ENCODE measurements at regions not wholly inside any gene's neighbourhood (a gene's known extent, or its start where the extent isn't known, plus 50 kb on each side); places are given as distances from the start of the nearest gene placed in this dataset.

GRCh38 chr6:23927935-23928334 lies 198.1 kb upstream of the NRSN1 start:
- H3K4me3 ChIP-seq: no peak overlapping the region
- H3K36me3 ChIP-seq (ENCODE audit: insufficient read depth, low read length): no peaks in the 10 kb centered on the region
- no peaks in the 10 kb centered on the region for H3K9me3 ChIP-seq (ENCODE audit: low read depth, low read length)
- H3K9ac ChIP-seq (ENCODE audit: insufficient read length): no peak overlapping the region
- TF ChIP-seq EZH2 (IDR thresholded peaks at IDR 0.05) (no peak), POLR2AphosphoS5 (IDR thresholded peaks at IDR 0.05; ENCODE audit: borderline replicate concordance, low read depth, low read length) (no peak), FOXP2 (optimal IDR thresholded peaks at IDR 0.05; ENCODE audit: control extremely low read depth, extremely low read length, insufficient read depth) (no peak)
- DNase-seq (ENCODE audit: low read depth, low spot score): no peak
- H3K27ac ChIP-seq: no peak overlapping the region

- Histone ChIP-seq H3K4me3 (no peak overlapping the region), H3K27ac (no peak overlapping the region), H3K36me3 (ENCODE audit: insufficient read depth, low read length) (no peaks in the 10 kb centered on the region), H3K9ac (ENCODE audit: insufficient read length) (no peak overlapping the region), H3K9me3 (ENCODE audit: low read depth, low read length) (no peaks in the 10 kb centered on the region)
- TF ChIP-seq FOXP2 (optimal IDR thresholded peaks at IDR 0.05; ENCODE audit: control extremely low read depth, extremely low read length, insufficient read depth): no peak
- DNase-seq (ENCODE audit: low read depth, low spot score): no peak
These were observed 196.8 kb upstream of the NRSN1 start for GRCh38 chr6:23929201-23929600.

- DNase-seq (ENCODE audit: low read depth, low spot score): no peak
- Histone ChIP-seq H3K27ac (no peak overlapping the region), H3K9ac (ENCODE audit: insufficient read length) (no peak overlapping the region), H3K9me3 (ENCODE audit: low read depth, low read length) (no peaks in the 10 kb centered on the region), H3K36me3 (ENCODE audit: insufficient read depth, low read length) (no peaks in the 10 kb centered on the region), H3K4me3 (no peak overlapping the region)
- TF ChIP-seq FOXP2 (optimal IDR thresholded peaks at IDR 0.05; ENCODE audit: control extremely low read depth, extremely low read length, insufficient read depth) (no peak), EZH2 (IDR thresholded peaks at IDR 0.05) (no peak), POLR2AphosphoS5 (IDR thresholded peaks at IDR 0.05; ENCODE audit: borderline replicate concordance, low read depth, low read length) (no peak)
These were observed 185.5 kb upstream of the NRSN1 start for GRCh38 chr6:23940466-23940865.

- Histone ChIP-seq H3K9ac (ENCODE audit: insufficient read length) (no peak overlapping the region), H3K4me3 (no peak overlapping the region), H3K36me3 (ENCODE audit: insufficient read depth, low read length) (no peaks in the 10 kb centered on the region), H3K27ac (no peak overlapping the region), H3K9me3 (ENCODE audit: low read depth, low read length) (no peaks in the 10 kb centered on the region)
- DNase-seq (ENCODE audit: low read depth, low spot score): no peak
- TF ChIP-seq POLR2AphosphoS5 (IDR thresholded peaks at IDR 0.05; ENCODE audit: borderline replicate concordance, low read depth, low read length): no peak
- no peak for TF ChIP-seq FOXP2 (optimal IDR thresholded peaks at IDR 0.05; ENCODE audit: control extremely low read depth, extremely low read length, insufficient read depth)
- no peak for TF ChIP-seq EZH2 (IDR thresholded peaks at IDR 0.05)
These were observed 174.3 kb upstream of the NRSN1 start for GRCh38 chr6:23951691-23952090.

GRCh38 chr6:23952245-23952644 lies 173.8 kb upstream of the NRSN1 start:
- TF ChIP-seq FOXP2 (optimal IDR thresholded peaks at IDR 0.05; ENCODE audit: control extremely low read depth, extremely low read length, insufficient read depth) (no peak), POLR2AphosphoS5 (IDR thresholded peaks at IDR 0.05; ENCODE audit: borderline replicate concordance, low read depth, low read length) (no peak)
- H3K36me3 ChIP-seq (ENCODE audit: insufficient read depth, low read length): no peaks in the 10 kb centered on the region
- DNase-seq (ENCODE audit: low read depth, low spot score): no peak
- no peak overlapping the region for H3K9ac ChIP-seq (ENCODE audit: insufficient read length)
- no peak overlapping the region for H3K4me3 ChIP-seq
- no peaks in the 10 kb centered on the region for H3K9me3 ChIP-seq (ENCODE audit: low read depth, low read length)
- H3K27ac ChIP-seq: no peak overlapping the region

- H3K4me3 ChIP-seq: no peak overlapping the region
These were observed 172.0 kb upstream of the NRSN1 start for GRCh38 chr6:23953976-23954375.

GRCh38 chr6:23957017-23957416 lies 169.0 kb upstream of the NRSN1 start:
- H3K27ac ChIP-seq: no peak overlapping the region
- H3K36me3 ChIP-seq (ENCODE audit: insufficient read depth, low read length): no peaks in the 10 kb centered on the region
- no peak overlapping the region for H3K4me3 ChIP-seq
- DNase-seq (ENCODE audit: low read depth, low spot score): no peak
- H3K9ac ChIP-seq (ENCODE audit: insufficient read length): no peak overlapping the region
- no peak for TF ChIP-seq FOXP2 (optimal IDR thresholded peaks at IDR 0.05; ENCODE audit: control extremely low read depth, extremely low read length, insufficient read depth)
- TF ChIP-seq EZH2 (IDR thresholded peaks at IDR 0.05): no peak
- TF ChIP-seq POLR2AphosphoS5 (IDR thresholded peaks at IDR 0.05; ENCODE audit: borderline replicate concordance, low read depth, low read length): no peak
- H3K9me3 ChIP-seq (ENCODE audit: low read depth, low read length): no peaks in the 10 kb centered on the region

More at GRCh38 chr6:23953976-23954375, 172.0 kb upstream of the NRSN1 start:
- Histone ChIP-seq H3K27ac (no peak overlapping the region), H3K9me3 (ENCODE audit: low read depth, low read length) (no peaks in the 10 kb centered on the region), H3K9ac (ENCODE audit: insufficient read length) (no peak overlapping the region), H3K36me3 (ENCODE audit: insufficient read depth, low read length) (no peaks in the 10 kb centered on the region)
- no peak for DNase-seq (ENCODE audit: low read depth, low spot score)
- TF ChIP-seq EZH2 (IDR thresholded peaks at IDR 0.05) (no peak), POLR2AphosphoS5 (IDR thresholded peaks at IDR 0.05; ENCODE audit: borderline replicate concordance, low read depth, low read length) (no peak), FOXP2 (optimal IDR thresholded peaks at IDR 0.05; ENCODE audit: control extremely low read depth, extremely low read length, insufficient read depth) (no peak)

GRCh38 chr6:23964865-23965264 lies 161.2 kb upstream of the NRSN1 start:
- TF ChIP-seq EZH2 (IDR thresholded peaks at IDR 0.05) (no peak), FOXP2 (optimal IDR thresholded peaks at IDR 0.05; ENCODE audit: control extremely low read depth, extremely low read length, insufficient read depth) (no peak), POLR2AphosphoS5 (IDR thresholded peaks at IDR 0.05; ENCODE audit: borderline replicate concordance, low read depth, low read length) (no peak)
- no peaks in the 10 kb centered on the region for H3K9me3 ChIP-seq (ENCODE audit: low read depth, low read length)
- no peak overlapping the region for H3K27ac ChIP-seq
- H3K9ac ChIP-seq (ENCODE audit: insufficient read length): no peak overlapping the region
- H3K4me3 ChIP-seq: no peak overlapping the region
- peak; percentile 3 for DNase-seq (ENCODE audit: low read depth, low spot score)
- no peaks in the 10 kb centered on the region for H3K36me3 ChIP-seq (ENCODE audit: insufficient read depth, low read length)

- Histone ChIP-seq H3K36me3 (ENCODE audit: insufficient read depth, low read length) (no peaks in the 10 kb centered on the region), H3K9ac (ENCODE audit: insufficient read length) (no peak overlapping the region), H3K27ac (no peak overlapping the region), H3K9me3 (ENCODE audit: low read depth, low read length) (no peaks in the 10 kb centered on the region), H3K4me3 (no peak overlapping the region)
- no peak for DNase-seq (ENCODE audit: low read depth, low spot score)
- TF ChIP-seq POLR2AphosphoS5 (IDR thresholded peaks at IDR 0.05; ENCODE audit: borderline replicate concordance, low read depth, low read length) (no peak), EZH2 (IDR thresholded peaks at IDR 0.05) (no peak), FOXP2 (optimal IDR thresholded peaks at IDR 0.05; ENCODE audit: control extremely low read depth, extremely low read length, insufficient read depth) (no peak)
These were observed 156.7 kb upstream of the NRSN1 start for GRCh38 chr6:23969344-23969743.
